ENCODE measurements at regions not wholly inside any gene's neighbourhood (a gene's known extent, or its start where the extent isn't known, plus 50 kb on each side); places are given as distances from the start of the nearest gene placed in this dataset.

DNA sequence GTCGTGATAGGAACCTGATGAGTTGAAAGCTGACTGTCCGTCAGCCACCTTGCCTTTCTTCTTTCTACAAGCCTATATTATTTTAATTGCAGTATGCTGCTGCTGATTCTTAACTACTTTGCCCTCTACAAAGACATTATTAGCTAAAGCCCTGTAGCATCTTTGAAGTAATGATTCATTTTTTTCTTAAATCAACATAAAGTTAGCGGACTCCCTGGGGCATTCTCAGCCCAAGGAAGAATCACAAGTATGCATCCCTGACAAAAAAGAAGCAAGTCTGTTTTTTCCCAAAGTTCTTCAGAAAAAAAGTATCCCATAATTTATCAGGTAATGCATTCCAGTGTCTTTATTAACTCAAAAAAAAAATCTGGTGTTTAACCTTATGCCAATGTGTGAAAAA, 69.5 kb upstream of the TAS2R1 start:
- in situ Hi-C loops (cut with HindIII; ENCODE audit: low sequenced_read_pairs) = no loop called here
- no peak overlapping the region for H3K4me3 ChIP-seq (ENCODE audit: low read depth, low read length)
- TF ChIP-seq, protein P1, sequence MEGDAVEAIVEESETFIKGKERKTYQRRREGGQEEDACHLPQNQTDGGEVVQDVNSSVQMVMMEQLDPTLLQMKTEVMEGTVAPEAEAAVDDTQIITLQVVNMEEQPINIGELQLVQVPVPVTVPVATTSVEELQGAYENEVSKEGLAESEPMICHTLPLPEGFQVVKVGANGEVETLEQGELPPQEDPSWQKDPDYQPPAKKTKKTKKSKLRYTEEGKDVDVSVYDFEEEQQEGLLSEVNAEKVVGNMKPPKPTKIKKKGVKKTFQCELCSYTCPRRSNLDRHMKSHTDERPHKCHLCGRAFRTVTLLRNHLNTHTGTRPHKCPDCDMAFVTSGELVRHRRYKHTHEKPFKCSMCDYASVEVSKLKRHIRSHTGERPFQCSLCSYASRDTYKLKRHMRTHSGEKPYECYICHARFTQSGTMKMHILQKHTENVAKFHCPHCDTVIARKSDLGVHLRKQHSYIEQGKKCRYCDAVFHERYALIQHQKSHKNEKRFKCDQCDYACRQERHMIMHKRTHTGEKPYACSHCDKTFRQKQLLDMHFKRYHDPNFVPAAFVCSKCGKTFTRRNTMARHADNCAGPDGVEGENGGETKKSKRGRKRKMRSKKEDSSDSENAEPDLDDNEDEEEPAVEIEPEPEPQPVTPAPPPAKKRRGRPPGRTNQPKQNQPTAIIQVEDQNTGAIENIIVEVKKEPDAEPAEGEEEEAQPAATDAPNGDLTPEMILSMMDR (IDR thresholded peaks at IDR 0.05; ENCODE audit: low read depth, low read length) = no peak
- no peak for DNase-seq (ENCODE audit: low read depth, low spot score)

DNA sequence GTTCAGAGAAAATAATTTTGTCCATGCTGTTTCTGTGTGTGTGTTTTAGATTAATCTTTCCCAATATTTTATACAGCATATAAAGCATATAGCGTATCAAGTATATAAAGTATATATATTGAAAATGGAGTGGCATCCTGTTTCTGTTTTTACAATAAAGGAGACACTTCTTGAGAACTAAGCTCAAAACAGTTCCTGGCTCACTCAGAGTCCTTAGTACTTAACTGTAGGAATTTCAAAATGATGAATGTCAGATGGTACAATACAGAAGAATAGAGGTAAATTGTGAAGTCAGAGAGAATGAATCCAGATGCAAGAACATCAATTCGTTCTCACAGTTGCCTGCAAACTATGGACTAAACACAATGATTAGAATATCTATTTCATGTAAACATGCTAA, 68.7 kb upstream of the TAS2R1 start:
- TF ChIP-seq, protein P1 (IDR thresholded peaks at IDR 0.05; ENCODE audit: low read depth, low read length) = no peak

DNA sequence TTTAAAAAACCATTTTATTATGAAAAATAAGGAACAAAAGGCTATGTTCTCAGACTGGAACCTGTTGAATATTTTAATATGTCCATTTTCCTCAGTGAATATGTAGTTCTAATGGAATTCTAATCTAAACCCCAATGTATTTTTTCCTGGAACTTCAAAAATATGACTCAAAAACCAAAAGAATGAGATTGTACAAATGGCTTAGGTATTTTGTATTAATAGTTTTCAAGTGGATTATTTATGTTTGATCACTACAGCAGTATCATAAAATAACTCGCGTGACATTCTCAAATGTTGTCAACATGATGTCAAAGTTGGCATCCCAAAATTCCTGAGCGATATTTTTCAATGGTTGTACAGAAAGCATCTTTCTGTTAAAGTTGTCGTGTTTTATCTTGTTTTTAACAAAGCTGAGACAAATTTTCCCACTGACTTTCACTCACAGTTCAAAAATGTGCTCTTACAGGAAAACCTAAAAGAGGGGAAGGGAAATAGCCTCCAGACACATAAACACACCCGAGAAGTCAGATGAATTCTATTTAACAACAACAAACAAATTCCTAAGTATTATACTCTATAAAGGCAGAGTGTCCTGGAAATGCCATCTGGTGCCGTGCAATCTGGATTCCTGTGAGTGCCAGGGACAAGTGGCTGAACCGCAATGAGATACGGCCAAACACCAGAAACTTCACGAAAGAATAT, 68.1 kb upstream of the TAS2R1 start:
- in situ Hi-C loops (cut with HindIII; ENCODE audit: low sequenced_read_pairs) = no loop called here
- no peak for DNase-seq (ENCODE audit: low read depth, low spot score)
- TF ChIP-seq, protein P1 (IDR thresholded peaks at IDR 0.05; ENCODE audit: low read depth, low read length) = no peak
- no peak overlapping the region for H3K4me3 ChIP-seq (ENCODE audit: low read depth, low read length)

More for the DNA sequence above, 68.7 kb upstream of the TAS2R1 start:
- in situ Hi-C loops (cut with HindIII; ENCODE audit: low sequenced_read_pairs) = no loop called here
- no peak for DNase-seq (ENCODE audit: low read depth, low spot score)
- H3K4me3 ChIP-seq (ENCODE audit: low read depth, low read length) = no peak overlapping the region

DNA sequence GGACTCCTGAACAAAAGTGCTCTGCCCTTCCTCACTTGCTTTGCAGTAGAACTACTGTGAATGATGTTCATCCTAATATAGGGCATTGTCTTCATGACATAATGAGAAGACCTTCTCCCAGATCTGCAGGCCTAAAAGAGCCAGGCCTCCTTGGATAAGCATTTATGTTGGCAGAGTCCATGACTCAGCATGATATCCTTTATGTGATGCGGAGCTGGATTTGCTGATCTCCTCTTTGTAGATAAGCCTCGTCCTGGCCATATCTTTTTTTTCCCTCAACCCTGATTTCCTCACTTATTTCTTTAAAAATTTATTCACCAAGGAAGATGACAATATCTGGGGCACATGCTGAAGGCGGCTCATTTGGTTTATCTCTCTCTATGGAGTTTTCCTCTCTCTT, 62.4 kb upstream of the TAS2R1 start:
- TF ChIP-seq, protein P1 (IDR thresholded peaks at IDR 0.05; ENCODE audit: low read depth, low read length) = no peak
- DNase-seq (ENCODE audit: low read depth, low spot score) = no peak
- no peak overlapping the region for H3K4me3 ChIP-seq (ENCODE audit: low read depth, low read length)
- in situ Hi-C loops (cut with HindIII; ENCODE audit: low sequenced_read_pairs) = no loop called here

DNA sequence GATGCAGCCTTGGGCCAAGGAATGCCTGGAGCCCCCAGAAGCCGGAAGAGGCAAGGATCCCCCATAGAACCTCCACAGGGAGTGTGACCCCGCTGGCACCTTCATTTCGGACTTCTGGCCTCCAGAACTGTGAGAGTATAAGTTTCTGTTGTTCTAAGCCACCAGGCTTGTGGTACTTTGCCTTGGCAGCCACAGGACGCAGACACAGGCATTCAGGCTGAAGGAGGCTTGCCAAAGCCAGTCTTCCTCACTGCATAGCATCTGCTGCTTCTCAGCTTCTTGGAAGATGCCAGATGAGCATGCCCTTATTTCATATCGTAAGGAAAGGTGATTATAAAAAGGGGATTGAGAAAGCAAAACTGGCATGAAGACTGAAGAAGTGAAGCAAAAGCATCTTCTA, 61.1 kb upstream of the TAS2R1 start:
- TF ChIP-seq, protein P1 (IDR thresholded peaks at IDR 0.05; ENCODE audit: low read depth, low read length) = no peak
- no peak overlapping the region for H3K4me3 ChIP-seq (ENCODE audit: low read depth, low read length)
- DNase-seq (ENCODE audit: low read depth, low spot score) = no peak
- in situ Hi-C loops (cut with HindIII; ENCODE audit: low sequenced_read_pairs) = no loop called here

DNA sequence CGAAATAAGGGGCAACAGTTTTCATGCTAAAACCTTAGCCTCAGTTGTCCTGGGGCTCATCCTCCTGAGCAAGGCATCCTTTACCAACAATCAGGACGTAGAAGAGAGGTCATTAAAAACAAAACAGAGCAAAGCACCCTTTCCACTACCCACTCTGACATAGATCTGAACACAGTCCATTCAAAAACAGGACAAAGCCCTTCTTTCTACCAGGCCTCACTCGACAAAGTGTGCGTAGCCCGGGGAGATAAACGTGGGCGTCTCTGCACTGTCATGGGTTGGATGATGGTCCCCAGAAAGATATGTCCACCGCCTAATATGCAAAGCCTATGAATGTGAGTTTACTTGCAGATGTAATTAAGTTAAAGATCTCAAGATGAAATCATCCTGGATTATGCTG, 60.6 kb upstream of the TAS2R1 start:
- in situ Hi-C loops (cut with HindIII; ENCODE audit: low sequenced_read_pairs) = no loop called here
- no peak overlapping the region for H3K4me3 ChIP-seq (ENCODE audit: low read depth, low read length)

More for the DNA sequence above, 60.6 kb upstream of the TAS2R1 start:
- TF ChIP-seq, protein P1 (IDR thresholded peaks at IDR 0.05; ENCODE audit: low read depth, low read length) = no peak
- no peak for DNase-seq (ENCODE audit: low read depth, low spot score)

Data from astrocyte of the spinal cord (primary cell).